SK-N-SH (cell line): ENCODE measurements at regions not wholly inside any gene's neighbourhood (a gene's known extent, or its start where the extent isn't known, plus 50 kb on each side); places are given as distances from the start of the nearest gene placed in this dataset.

Source experiments
- CTCF ChIA-PET: fragments of 300-600, 350-600 bp; formaldehyde crosslinking; extraction: SDS; loops from one replicate; lab custom pipeline; 2021; lab: Yijun Ruan, JAX
- POLR2A ChIA-PET: fragments of 350-600 bp; sonication (Branson Sonifier 250); formaldehyde crosslinking; extraction: SDS; loops from one replicate; lab custom pipeline; 2020; ENCODE audit warnings: antibody characterized with exemption, inconsistent platforms; lab: Yijun Ruan, JAX
- DNase-seq: peaks from one replicate; pipeline ENCODE4 v3.0.0; 2012
- H2AFZ ChIP-seq: fragments of 200-600 bp; sonication (generic); 2 replicates; pipeline ENCODE4 v1.8.1; 2016; ENCODE audit warnings: antibody characterized with exemption, mild to moderate bottlenecking, low read depth
- H3F3A ChIP-seq: fragments of 200-600 bp; sonication (generic); replicated peaks from 2 replicates; pipeline ENCODE3; 2016; ENCODE audit warnings: antibody characterized with exemption, mild to moderate bottlenecking; ENCODE audit not compliant: insufficient read depth
- H3K27ac ChIP-seq, 2 experiments: fragments of 200-500 bp in 1 of 2; fragments of 200-600 bp in 1 of 2; sonication (Bioruptor generic) in 1 of 2; sonication (generic), shearing (Covaris generic) in 1 of 2; 2 replicates each; pipeline versions ENCODE4 v1.5.1 to v1.6.1; 2014 to 2016; ENCODE audit warnings: low read depth in 2 of 2, inconsistent platforms in 1 of 2, low read length in 1 of 2, mild to moderate bottlenecking in 1 of 2, mixed read lengths in 1 of 2
- H3K27me3 ChIP-seq: fragments of 200-600 bp; sonication (generic), shearing (Covaris generic); 2 replicates; pipeline ENCODE4 v1.6.1; 2016; ENCODE audit warnings: mixed run types; ENCODE audit not compliant: insufficient read depth
- H3K36me3 ChIP-seq, 2 experiments: fragments of 200-500 bp in 1 of 2; fragments of 200-600 bp in 1 of 2; sonication (Bioruptor generic) in 1 of 2; sonication (generic) in 1 of 2; replicated peaks in 1 of 2; 2 replicates each; pipeline versions ENCODE3 to v1.5.1; 2014 to 2016; ENCODE audit warnings: low read length in 1 of 2, mild to moderate bottlenecking in 1 of 2; ENCODE audit not compliant: insufficient read depth in 2 of 2, control insufficient read depth in 1 of 2
- H3K4me1 ChIP-seq, 2 experiments: fragments of 200-500 bp in 1 of 2; fragments of 200-600 bp in 1 of 2; sonication (Bioruptor generic) in 1 of 2; sonication (generic), shearing (Covaris generic) in 1 of 2; 2 replicates each; pipeline versions ENCODE4 v1.5.1 to v1.6.1; 2014 to 2016; ENCODE audit warnings: low read depth in 1 of 2, low read length in 1 of 2, mixed run types in 1 of 2; ENCODE audit not compliant: insufficient read depth in 2 of 2, control insufficient read depth in 1 of 2
- H3K4me2 ChIP-seq: fragments of 200-600 bp; sonication (generic), shearing (Covaris generic); 2 replicates; pipeline ENCODE4 v1.6.1; 2017; ENCODE audit warnings: mixed run types
- H3K4me3 ChIP-seq, 2 experiments: fragments of 200-500 bp in 1 of 2; fragments of 200-600 bp in 1 of 2; sonication (Bioruptor generic) in 1 of 2; sonication (generic), shearing (Covaris generic) in 1 of 2; 2 replicates each; pipeline versions ENCODE4 v1.5.1 to v1.8.1; 2014 to 2016; ENCODE audit warnings: low read depth in 2 of 2, inconsistent platforms in 1 of 2, low read length in 1 of 2, mild to moderate bottlenecking in 1 of 2, mixed read lengths in 1 of 2, moderate library complexity in 1 of 2
- H3K79me2 ChIP-seq: fragments of 200-600 bp; sonication (generic); 2 replicates; pipeline ENCODE4 v1.8.1; 2017; ENCODE audit warnings: mild to moderate bottlenecking; ENCODE audit not compliant: insufficient read depth
- H3K9ac ChIP-seq: fragments of 200-600 bp; sonication (generic); 2 replicates; pipeline ENCODE4 v1.6.1; 2017; ENCODE audit warnings: mixed run types
- H3K9me2 ChIP-seq: fragments of 200-600 bp; sonication (generic); 2 replicates; pipeline ENCODE4 v1.6.1; 2017; ENCODE audit warnings: mixed run types
- H3K9me3 ChIP-seq: fragments of 200-600 bp; sonication (generic); 2 replicates; pipeline ENCODE4 v1.6.1; 2017; ENCODE audit warnings: mixed run types, mild to moderate bottlenecking, moderate library complexity
- H4K20me1 ChIP-seq: fragments of 200-600 bp; sonication (generic); 2 replicates; pipeline ENCODE4 v1.6.1; 2017; ENCODE audit warnings: mild to moderate bottlenecking, mixed run types; ENCODE audit not compliant: insufficient read depth
- CHD2 ChIP-seq: fragments of 150-350 bp; IDR thresholded peaks from 2 replicates; pipeline ENCODE4 v1.6.1; 2018; ENCODE audit warnings: low read length; ENCODE audit not compliant: partially characterized antibody
- ELF1 ChIP-seq: IDR thresholded peaks from 2 replicates; pipeline ENCODE4 v1.4.0; 2012
- EP300 ChIP-seq, 2 experiments: IDR thresholded peaks; 2 replicates each; pipeline versions ENCODE4 v1.4.0 to v1.6.1; 2012; ENCODE audit warnings: borderline replicate concordance in 1 of 2, low read depth in 1 of 2, low read length in 1 of 2
- EZH2phosphoT487 ChIP-seq: fragments of 200-600 bp; sonication (generic); IDR thresholded peaks from 2 replicates; pipeline ENCODE4 v1.6.1; 2017; ENCODE audit warnings: low read depth, mixed run types, mild to moderate bottlenecking, antibody characterized with exemption, moderate library complexity, borderline replicate concordance
- JUND ChIP-seq: IDR thresholded peaks from 2 replicates; pipeline ENCODE4 v1.4.0; 2012
- MEF2A ChIP-seq: IDR thresholded peaks from 2 replicates; pipeline ENCODE4 v1.4.0; 2012; ENCODE audit warnings: low read depth, borderline replicate concordance
- NRF1 ChIP-seq: IDR thresholded peaks from 2 replicates; pipeline ENCODE4 v1.6.1; 2012; ENCODE audit warnings: low read depth, mild to moderate bottlenecking, low read length
- RFX5 ChIP-seq: IDR thresholded peaks from 2 replicates; pipeline ENCODE4 v1.6.1; 2012; ENCODE audit warnings: mild to moderate bottlenecking, improper control_type of control experiment, low read length
- RXRA ChIP-seq: IDR thresholded peaks from 2 replicates; pipeline ENCODE4 v1.4.0; 2012; ENCODE audit warnings: low read depth, mild to moderate bottlenecking, borderline replicate concordance
- TCF12 ChIP-seq: IDR thresholded peaks from 2 replicates; pipeline ENCODE4 v1.4.0; 2012
- TEAD4 ChIP-seq: IDR thresholded peaks from 2 replicates; pipeline ENCODE4 v1.4.0; 2012; ENCODE audit warnings: mild to moderate bottlenecking, borderline replicate concordance; ENCODE audit not compliant: insufficient read depth
- WGBS: methylation state at CpG from one replicate; pipeline ENCODE4 v1.1.6; 2017; ENCODE audit warnings: low lambda C conversion rate; 5-methylcytosine and 5-hydroxymethylcytosine counted together
- TF ChIP-seq, protein P1 (sequence below): IDR thresholded peaks from 2 replicates; pipeline ENCODE4; 2012
- TF ChIP-seq, protein P2 (sequence below): fragments of 150-350 bp; IDR thresholded peaks from 2 replicates; pipeline ENCODE4 v1.6.1; 2017; ENCODE audit warnings: antibody characterized with exemption, low read length, low read depth, borderline replicate concordance

DNA sequence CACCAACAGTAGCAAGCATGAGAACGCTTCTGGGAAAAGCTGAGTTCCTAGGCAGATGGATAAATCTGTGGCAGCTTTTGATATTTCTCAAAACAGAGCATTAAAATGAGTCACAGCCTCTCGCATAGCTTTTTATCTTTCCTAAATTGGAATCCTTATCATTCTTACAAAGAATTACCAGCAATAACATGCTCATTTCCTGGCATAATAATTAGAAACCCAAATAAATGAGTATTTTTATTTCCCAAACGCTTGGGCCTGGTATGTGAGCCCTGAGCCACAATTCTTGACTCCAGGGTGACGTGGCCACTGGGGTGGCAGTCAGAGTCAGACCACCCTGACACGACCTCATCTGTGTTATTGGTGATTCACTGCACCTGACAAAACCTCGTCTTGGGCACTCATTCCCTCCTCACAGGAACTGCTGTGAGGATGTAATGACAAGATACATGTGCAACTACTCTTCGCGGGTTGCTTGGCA lies 210.7 kb downstream of the ARL4C start:
- CTCF ChIA-PET, result interaction anchor here (0.8 to 2.0 kb wide), 5 partner anchors 120 to 258 kb away, joined by 3 to 8 read pairs (median 4); partner anchors contain the start of gene ARL4C
- H3K27ac ChIP-seq, result peak overlapping the region in 1 of 2 experiments; percentile 42; a peak in 2 of 4 replicates
- no peak overlapping the region for H3K4me3 ChIP-seq
- TF ChIP-seq JUND (0 out of 2 replicates have a peak, but pooled peaks have one; percentile 13), TCF12 (peak; percentile 13; the same call in 1 of the 2 replicates), MEF2A (no peak), EP300 (IDR thresholded peaks at IDR 0.05; ENCODE audit: borderline replicate concordance in 1 of 2, low read depth in 1 of 2, low read length in 1 of 2) (0 out of 4 replicates have a peak, but pooled peaks of 1 of the 2 experiments have one; percentile 23), NRF1 (no peak), TEAD4 (0 out of 2 replicates have a peak, but pooled peaks have one; percentile 14), ELF1 (no peak)
- TF ChIP-seq, protein P1, sequence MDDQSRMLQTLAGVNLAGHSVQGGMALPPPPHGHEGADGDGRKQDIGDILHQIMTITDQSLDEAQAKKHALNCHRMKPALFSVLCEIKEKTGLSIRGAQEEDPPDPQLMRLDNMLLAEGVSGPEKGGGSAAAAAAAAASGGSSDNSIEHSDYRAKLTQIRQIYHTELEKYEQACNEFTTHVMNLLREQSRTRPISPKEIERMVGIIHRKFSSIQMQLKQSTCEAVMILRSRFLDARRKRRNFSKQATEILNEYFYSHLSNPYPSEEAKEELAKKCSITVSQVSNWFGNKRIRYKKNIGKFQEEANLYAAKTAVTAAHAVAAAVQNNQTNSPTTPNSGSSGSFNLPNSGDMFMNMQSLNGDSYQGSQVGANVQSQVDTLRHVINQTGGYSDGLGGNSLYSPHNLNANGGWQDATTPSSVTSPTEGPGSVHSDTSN, result peak; percentile 9; the same call in 1 of the 2 replicates
- POLR2A ChIA-PET, result no interaction called here
- DNase-seq, result no peak
- no peaks in the 10 kb centered on the region for H4K20me1 ChIP-seq
- H3K36me3 ChIP-seq, result no peaks in the 10 kb centered on the region
- H3K79me2 ChIP-seq, result no peaks in the 10 kb centered on the region
- H2AFZ ChIP-seq, result no peak overlapping the region
- H3K9me2 ChIP-seq, result no peaks in the 10 kb centered on the region
- H3K27me3 ChIP-seq, result no peaks in the 10 kb centered on the region
- H3K9ac ChIP-seq, result no peak overlapping the region
- H3F3A ChIP-seq, result peaks cover 8% of the 10 kb centered on the region
- no peaks in the 10 kb centered on the region for H3K9me3 ChIP-seq
- 51% methylated on average over 8 of the region's 8 CpGs for WGBS
- H3K4me1 ChIP-seq, result peaks cover 6 to 15% of the 10 kb centered on the region in 2 experiments; a peak in 2 of 4 replicates
- H3K4me2 ChIP-seq, result 0 out of 2 replicates have a peak overlapping the region, but pooled peaks have one; percentile 10

DNA sequence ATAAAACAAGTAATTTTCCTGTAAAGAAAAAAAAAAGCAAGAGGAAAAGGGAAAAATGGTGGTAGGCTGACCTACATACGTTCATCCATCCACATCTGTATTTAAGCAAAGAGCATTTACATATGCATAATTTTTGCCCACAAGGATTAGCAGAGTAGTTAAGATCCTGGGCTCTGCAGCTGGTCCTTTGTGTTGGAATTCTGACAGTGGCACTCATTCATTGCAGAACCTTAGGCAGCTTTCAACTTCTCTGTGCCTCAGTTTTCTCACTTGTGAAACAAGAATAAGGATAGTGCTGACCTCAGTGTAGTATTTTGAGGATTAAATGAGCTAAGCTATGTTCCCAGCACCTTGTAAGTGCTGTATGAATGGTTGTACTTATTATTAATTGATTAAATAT lies 211.3 kb downstream of the ARL4C start:
- H3K36me3 ChIP-seq, result no peaks in the 10 kb centered on the region
- TF ChIP-seq, protein P2, sequence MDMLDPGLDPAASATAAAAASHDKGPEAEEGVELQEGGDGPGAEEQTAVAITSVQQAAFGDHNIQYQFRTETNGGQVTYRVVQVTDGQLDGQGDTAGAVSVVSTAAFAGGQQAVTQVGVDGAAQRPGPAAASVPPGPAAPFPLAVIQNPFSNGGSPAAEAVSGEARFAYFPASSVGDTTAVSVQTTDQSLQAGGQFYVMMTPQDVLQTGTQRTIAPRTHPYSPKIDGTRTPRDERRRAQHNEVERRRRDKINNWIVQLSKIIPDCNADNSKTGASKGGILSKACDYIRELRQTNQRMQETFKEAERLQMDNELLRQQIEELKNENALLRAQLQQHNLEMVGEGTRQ, result no peak
- TF ChIP-seq EZH2phosphoT487, result no peak
- no peak for TF ChIP-seq MEF2A
- no peak for TF ChIP-seq RFX5
- TF ChIP-seq, protein P1, result no peak
- no peak for TF ChIP-seq RXRA
- no peak for TF ChIP-seq TCF12
- TF ChIP-seq ELF1, result no peak
- TF ChIP-seq EP300 (IDR thresholded peaks at IDR 0.05; ENCODE audit: borderline replicate concordance in 1 of 2, low read depth in 1 of 2, low read length in 1 of 2), result no peak
- no peak for TF ChIP-seq CHD2
- TF ChIP-seq, all 33 proteins: peak for 0
- Histone ChIP-seq H2AFZ (no peak overlapping the region), H3K27ac (peak overlapping the region in 1 of 2 experiments; percentile 42; a peak in 2 of 4 replicates), H3K4me2 (peak overlapping the region; percentile 20; the same call in 1 of the 2 replicates), H4K20me1 (no peaks in the 10 kb centered on the region), H3K9me2 (no peaks in the 10 kb centered on the region), H3K27me3 (no peaks in the 10 kb centered on the region), H3K4me3 (no peak overlapping the region), H3K79me2 (no peaks in the 10 kb centered on the region), H3F3A (peaks cover 8% of the 10 kb centered on the region), H3K9ac (no peak overlapping the region), H3K4me1 (peaks cover 6 to 15% of the 10 kb centered on the region in 2 experiments; a peak in 2 of 4 replicates), H3K9me3 (no peaks in the 10 kb centered on the region)
- no peak for DNase-seq
- whole genome bisulfite sequencing, result 93% methylated on average over 1 of the region's 1 CpG
- CTCF ChIA-PET, result interaction anchor here (0.8 to 2.0 kb wide), 6 partner anchors 28 to 831 kb away, joined by 3 to 8 read pairs (median 4); no protein-coding TSS in a partner anchor
- POLR2A ChIA-PET, result no interaction called here
